ENCODE measurements at regions not wholly inside any gene's neighbourhood (a gene's known extent, or its start where the extent isn't known, plus 50 kb on each side); places are given as distances from the start of the nearest gene placed in this dataset.

DNA sequence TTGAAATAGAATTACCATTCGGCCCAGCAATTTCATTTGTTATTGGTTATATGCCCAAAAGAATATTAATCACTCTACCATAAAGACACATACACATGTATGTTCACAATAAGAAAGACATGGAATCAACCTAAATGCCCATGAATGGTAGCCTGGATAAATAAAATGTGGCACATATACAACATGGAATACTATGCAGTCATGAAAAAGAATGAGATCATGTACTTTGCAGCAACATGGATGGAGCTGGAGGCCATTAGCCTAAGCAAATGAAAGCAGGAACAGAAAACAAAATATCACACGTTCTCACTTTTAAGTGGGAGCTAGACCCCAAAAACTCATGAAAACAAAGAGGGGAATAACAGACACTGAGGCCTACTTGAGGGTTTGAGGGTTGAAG lies 52.6 kb upstream of the RNGTT start:
- Histone ChIP-seq H3K9me3 (peaks cover 0 to 9% (median 0%) of the 10 kb centered on the region in 8 donors), H3K36me3 (no peaks in the 10 kb centered on the region), H3K27me3 (replicated peaks in 1 of 7) (no peaks in the 10 kb centered on the region), H3K4me3 (no peak overlapping the region), H3K4me1 (no peaks in the 10 kb centered on the region), H3K27ac (no peak overlapping the region)
- TF ChIP-seq POLR2A (IDR thresholded peaks at IDR 0.05): no peak
- no peak for TF ChIP-seq CTCF (IDR thresholded peaks at IDR 0.05 in 8 of 11, conservative IDR thresholded peaks at IDR 0.05 in 3 of 11)
- no peak for TF ChIP-seq POLR2AphosphoS5 (IDR thresholded peaks at IDR 0.05)
- 91 to 97% (median 94%) methylated on average over 2 of the region's 2 CpGs for WGBS, 5 donors
- intact Hi-C loops (cut with DNase I; ENCODE audit: low total_unique reads): no loop called here
- DNase-seq: no peak

GRCh38 chr6:89013438-89013837 lies 50.0 kb upstream of the RNGTT start:
- no peaks in the 10 kb centered on the region for H3K36me3 ChIP-seq
- peaks cover 0 to 9% (median 0%) of the 10 kb centered on the region in 8 donors for H3K9me3 ChIP-seq
- TF ChIP-seq POLR2A (IDR thresholded peaks at IDR 0.05): no peak
- TF ChIP-seq CTCF (IDR thresholded peaks at IDR 0.05 in 8 of 11, conservative IDR thresholded peaks at IDR 0.05 in 3 of 11): no peak
- TF ChIP-seq POLR2AphosphoS5 (IDR thresholded peaks at IDR 0.05): no peak
- intact Hi-C loops (cut with DNase I; ENCODE audit: low total_unique reads): no loop called here
- H3K4me3 ChIP-seq: no peak overlapping the region
- no peak overlapping the region for H3K27ac ChIP-seq
- 61 to 88% (median 71%) methylated on average over 5 of the region's 5 CpGs for WGBS, 5 donors
- DNase-seq: no peak
- peaks cover 0 to 10% (median 2%) of the 10 kb centered on the region in 6 donors for H3K4me1 ChIP-seq
- H3K27me3 ChIP-seq (replicated peaks in 1 of 7): no peaks in the 10 kb centered on the region

Data from spleen (tissue), 11 donors.